ENCODE measurements at regions not wholly inside any gene's neighbourhood (a gene's known extent, or its start where the extent isn't known, plus 50 kb on each side); places are given as distances from the start of the nearest gene placed in this dataset.
"Not testable (repeated sequence)": the region's sequence is repeated elsewhere in the genome, so short reads cannot be mapped to it uniquely, and the experiment has no call there.

GRCh38 chr4:116101321-116101720 lies 984.1 kb downstream of the TRAM1L1 start:
- no peak for DNase-seq (ENCODE audit: low read depth in 1 of 2, low spot score in 1 of 2)
- TF ChIP-seq GABPA (IDR thresholded peaks at IDR 0.05; ENCODE audit: low read depth) (no peak), CTCF (IDR thresholded peaks at IDR 0.05; ENCODE audit: insufficient read depth, low read length) (no peak), SPI1 (IDR thresholded peaks at IDR 0.05; ENCODE audit: borderline replicate concordance, low read depth) (no peak), POLR2AphosphoS5 (IDR thresholded peaks at IDR 0.05; ENCODE audit: low read depth) (no peak), REST (IDR thresholded peaks at IDR 0.05; ENCODE audit: insufficient replicate concordance, low read depth) (no peak)
- no peak overlapping the region for H3K27ac ChIP-seq (replicated peaks)
- H3K4me3 ChIP-seq (replicated peaks; ENCODE audit: insufficient read depth, low read length) = no peak overlapping the region
- no peaks in the 10 kb centered on the region for H3K27me3 ChIP-seq (ENCODE audit: insufficient read depth, poor library complexity, severe bottlenecking)

GRCh38 chr4:116099596-116099995 lies 985.8 kb downstream of the TRAM1L1 start:
- Histone ChIP-seq H3K27me3 (ENCODE audit: insufficient read depth, poor library complexity, severe bottlenecking) (no peaks in the 10 kb centered on the region), H3K27ac (replicated peaks) (no peak overlapping the region), H3K4me3 (replicated peaks; ENCODE audit: insufficient read depth, low read length) (no peak overlapping the region)
- DNase-seq (ENCODE audit: low read depth in 1 of 2, low spot score in 1 of 2) = no peak
- no peak for TF ChIP-seq SPI1 (IDR thresholded peaks at IDR 0.05; ENCODE audit: borderline replicate concordance, low read depth)
- TF ChIP-seq REST (IDR thresholded peaks at IDR 0.05; ENCODE audit: insufficient replicate concordance, low read depth) = no peak
- TF ChIP-seq POLR2AphosphoS5 (IDR thresholded peaks at IDR 0.05; ENCODE audit: low read depth) = no peak
- TF ChIP-seq CTCF (IDR thresholded peaks at IDR 0.05; ENCODE audit: insufficient read depth, low read length) = no peak
- TF ChIP-seq GABPA (IDR thresholded peaks at IDR 0.05; ENCODE audit: low read depth) = no peak

GRCh38 chr4:116097353-116097752 lies 983.9 kb upstream of the NDST4 start:
- not testable (repeated sequence) for DNase-seq (ENCODE audit: low read depth in 1 of 2, low spot score in 1 of 2); H3K27me3 ChIP-seq (ENCODE audit: insufficient read depth, poor library complexity, severe bottlenecking); H3K4me3 ChIP-seq (replicated peaks; ENCODE audit: insufficient read depth, low read length); H3K27ac ChIP-seq (replicated peaks)

- Histone ChIP-seq H3K4me3 (replicated peaks; ENCODE audit: insufficient read depth, low read length) (no peak overlapping the region), H3K27ac (replicated peaks) (no peak overlapping the region), H3K27me3 (ENCODE audit: insufficient read depth, poor library complexity, severe bottlenecking) (no peaks in the 10 kb centered on the region)
- no peak for DNase-seq (ENCODE audit: low read depth in 1 of 2, low spot score in 1 of 2)
- no peak for TF ChIP-seq SPI1 (IDR thresholded peaks at IDR 0.05; ENCODE audit: borderline replicate concordance, low read depth)
- TF ChIP-seq GABPA (IDR thresholded peaks at IDR 0.05; ENCODE audit: low read depth) = no peak
- TF ChIP-seq CTCF (IDR thresholded peaks at IDR 0.05; ENCODE audit: insufficient read depth, low read length) = no peak
- TF ChIP-seq POLR2AphosphoS5 (IDR thresholded peaks at IDR 0.05; ENCODE audit: low read depth) = no peak
- TF ChIP-seq REST (IDR thresholded peaks at IDR 0.05; ENCODE audit: insufficient replicate concordance, low read depth) = no peak
Measured at GRCh38 chr4:116092961-116093360, 979.5 kb upstream of the NDST4 start.

Data from HL-60 (cell line).